GM12864 (cell line): ENCODE measurements at regions not wholly inside any gene's neighbourhood (a gene's known extent, or its start where the extent isn't known, plus 50 kb on each side); places are given as distances from the start of the nearest gene placed in this dataset.

Source experiments
- DNase-seq: peaks from one replicate; pipeline ENCODE4 v3.0.0-alpha.2; 2011; ENCODE audit warnings: low read depth
- H3K4me3 ChIP-seq: 2 replicates; pipeline ENCODE4 v1.5.1; 2011; ENCODE audit warnings: mild to moderate bottlenecking, low read depth, low read length, control low read depth
- TF ChIP-seq, protein P1 (sequence below): IDR thresholded peaks from 2 replicates; pipeline ENCODE4 v1.5.1; 2011; ENCODE audit warnings: low read depth, mild to moderate bottlenecking, moderate library complexity, low read length, control low read depth, inconsistent platforms; ENCODE audit errors: missing control alignments

DNA sequence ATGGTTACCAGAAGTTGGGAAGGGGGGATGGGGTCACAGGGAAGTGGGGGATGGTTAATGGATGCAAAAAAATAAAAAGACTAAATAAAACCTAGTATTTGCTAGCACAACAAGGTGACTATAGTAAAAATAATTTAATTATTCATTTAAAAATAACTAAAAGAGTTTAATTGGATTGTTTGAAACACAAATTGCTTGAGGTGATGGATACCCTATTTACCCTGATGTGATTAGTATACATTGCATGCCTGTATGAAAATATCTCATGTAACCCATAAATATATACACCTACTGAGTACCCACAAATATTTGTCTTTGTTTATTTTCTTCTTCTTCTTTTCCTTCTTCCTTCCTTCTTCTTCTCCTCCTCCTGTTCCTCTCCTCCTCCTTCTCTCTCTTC lies 57.8 kb upstream of the MACF1 start:
- no peak for DNase-seq
- TF ChIP-seq, protein P1, sequence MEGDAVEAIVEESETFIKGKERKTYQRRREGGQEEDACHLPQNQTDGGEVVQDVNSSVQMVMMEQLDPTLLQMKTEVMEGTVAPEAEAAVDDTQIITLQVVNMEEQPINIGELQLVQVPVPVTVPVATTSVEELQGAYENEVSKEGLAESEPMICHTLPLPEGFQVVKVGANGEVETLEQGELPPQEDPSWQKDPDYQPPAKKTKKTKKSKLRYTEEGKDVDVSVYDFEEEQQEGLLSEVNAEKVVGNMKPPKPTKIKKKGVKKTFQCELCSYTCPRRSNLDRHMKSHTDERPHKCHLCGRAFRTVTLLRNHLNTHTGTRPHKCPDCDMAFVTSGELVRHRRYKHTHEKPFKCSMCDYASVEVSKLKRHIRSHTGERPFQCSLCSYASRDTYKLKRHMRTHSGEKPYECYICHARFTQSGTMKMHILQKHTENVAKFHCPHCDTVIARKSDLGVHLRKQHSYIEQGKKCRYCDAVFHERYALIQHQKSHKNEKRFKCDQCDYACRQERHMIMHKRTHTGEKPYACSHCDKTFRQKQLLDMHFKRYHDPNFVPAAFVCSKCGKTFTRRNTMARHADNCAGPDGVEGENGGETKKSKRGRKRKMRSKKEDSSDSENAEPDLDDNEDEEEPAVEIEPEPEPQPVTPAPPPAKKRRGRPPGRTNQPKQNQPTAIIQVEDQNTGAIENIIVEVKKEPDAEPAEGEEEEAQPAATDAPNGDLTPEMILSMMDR: no peak
- H3K4me3 ChIP-seq: no peak overlapping the region

DNA sequence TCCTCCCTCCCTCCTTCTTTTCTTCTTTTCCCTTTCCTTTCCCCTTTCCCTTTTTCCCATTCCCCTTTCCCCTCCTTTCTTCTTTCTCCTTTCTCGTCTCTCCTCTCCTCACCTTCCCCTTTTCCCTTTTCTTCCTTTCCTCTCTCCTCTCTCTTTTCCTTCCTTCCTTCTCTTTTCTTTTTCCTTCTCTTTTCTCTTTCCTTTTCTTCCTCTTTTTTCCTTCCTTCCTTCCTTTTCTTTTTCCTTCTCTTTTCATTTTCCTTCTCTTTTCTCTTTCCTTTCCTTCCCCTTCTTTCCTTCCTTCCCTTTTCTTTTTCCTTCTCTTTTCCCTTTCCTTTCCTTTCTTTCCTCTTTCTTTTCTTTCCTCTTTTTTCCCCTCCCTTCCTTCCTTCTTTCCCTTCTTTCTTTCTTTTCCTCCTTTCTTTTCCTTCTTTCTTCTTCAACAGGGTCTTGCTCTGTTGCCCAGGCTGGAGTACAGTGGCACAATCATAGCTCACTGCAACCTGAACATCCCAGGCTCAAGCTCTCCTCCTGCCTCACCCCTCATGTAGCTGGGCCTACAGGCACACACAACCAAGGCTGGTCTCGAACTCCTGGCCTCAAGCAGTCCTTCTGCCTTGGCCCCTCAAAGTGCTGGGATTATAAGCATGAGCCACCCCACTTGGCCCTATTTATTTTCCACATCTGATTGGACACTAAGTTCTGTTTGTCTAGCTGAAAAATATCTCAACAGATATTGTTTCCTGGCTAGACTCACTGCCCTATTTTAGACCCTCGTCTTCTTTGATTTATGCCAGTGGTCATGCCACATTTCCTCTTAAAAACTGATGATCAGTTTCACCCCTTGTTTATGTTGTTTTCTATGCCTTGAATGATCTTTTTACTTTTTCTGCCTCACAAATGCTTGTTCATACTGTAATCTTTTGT lies 57.1 kb upstream of the MACF1 start:
- H3K4me3 ChIP-seq: no peak overlapping the region
- TF ChIP-seq, protein P1: no peak
- DNase-seq: no peak

DNA sequence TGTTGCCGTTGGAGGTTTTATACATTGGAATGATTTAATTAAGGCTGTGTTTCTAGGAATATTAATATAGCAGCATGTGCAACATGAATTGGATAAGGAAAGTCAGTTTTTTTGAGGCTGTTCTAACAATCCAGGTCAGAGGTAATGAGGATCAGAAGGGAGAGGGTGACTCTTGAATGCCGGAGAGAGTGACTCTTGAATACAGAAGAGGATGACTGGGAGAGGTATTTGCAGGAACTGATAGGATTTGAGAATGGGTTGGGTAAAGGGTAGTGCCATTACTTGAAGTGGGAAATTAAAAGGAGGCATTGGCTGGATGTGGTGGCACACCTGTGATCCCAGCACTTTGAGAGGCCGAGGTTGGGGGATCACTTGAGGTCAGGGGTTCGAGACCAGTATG lies 55.6 kb upstream of the MACF1 start:
- no peak overlapping the region for H3K4me3 ChIP-seq
- no peak for DNase-seq
- TF ChIP-seq, protein P1: no peak

DNA sequence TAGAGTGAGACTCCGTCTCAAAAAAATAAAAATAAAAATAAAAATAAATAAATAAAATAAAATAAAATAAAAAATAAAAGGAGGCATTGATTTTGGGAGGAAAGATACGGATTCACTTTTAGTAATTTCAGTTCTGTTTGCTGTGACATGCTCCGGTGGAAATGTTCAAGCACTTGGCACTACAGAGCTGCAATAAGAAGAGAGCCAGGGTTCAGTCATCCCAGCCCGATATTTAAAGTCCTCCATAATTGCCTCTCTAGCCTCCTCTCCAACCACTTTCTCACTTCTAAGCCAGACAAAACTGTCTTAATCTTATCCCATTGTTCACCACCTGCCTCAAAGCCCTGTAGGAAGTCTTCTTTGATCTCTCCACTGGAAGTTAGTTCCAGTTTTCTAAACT lies 55.0 kb upstream of the MACF1 start:
- no peak overlapping the region for H3K4me3 ChIP-seq
- TF ChIP-seq, protein P1: no peak
- DNase-seq: no peak

DNA sequence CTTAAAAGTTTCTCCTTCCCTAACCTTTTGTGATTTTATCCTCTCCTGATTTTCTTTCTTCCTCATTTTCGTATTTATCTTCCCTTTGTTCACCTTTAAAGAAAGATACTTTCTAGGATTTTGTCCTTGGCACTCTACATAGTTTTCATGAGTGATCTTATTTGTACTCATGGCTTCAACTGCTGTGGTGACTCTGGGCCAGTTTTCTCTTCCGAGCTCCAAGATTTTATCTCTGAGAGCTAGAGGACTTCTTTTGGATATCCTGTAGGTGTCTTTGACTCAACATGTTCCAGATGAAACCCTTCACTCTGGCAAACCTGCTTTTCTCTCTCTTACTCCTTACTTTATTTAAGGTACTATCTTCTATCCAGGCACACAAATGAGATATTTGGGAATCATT lies 53.7 kb upstream of the MACF1 start:
- no peak overlapping the region for H3K4me3 ChIP-seq
- DNase-seq: no peak
- TF ChIP-seq, protein P1: no peak

DNA sequence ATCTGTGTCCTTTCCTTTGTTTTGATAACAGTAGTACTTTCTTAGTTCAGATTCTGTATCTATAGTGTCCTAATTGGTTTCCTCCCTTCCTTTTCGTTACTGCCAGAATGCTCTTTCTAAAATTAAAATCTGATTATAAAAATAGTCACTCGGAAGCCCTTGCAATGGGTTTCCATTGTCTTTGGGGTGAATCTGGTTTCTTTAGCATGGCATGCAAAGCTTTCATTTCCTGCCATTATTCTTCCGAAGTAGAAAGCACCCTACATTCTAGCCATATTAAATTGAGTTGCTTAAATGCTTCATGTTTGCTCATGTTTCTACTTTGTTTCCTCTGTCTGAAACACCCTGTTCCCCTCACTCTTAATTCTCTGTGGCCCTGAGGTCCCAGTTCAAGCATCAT lies 53.2 kb upstream of the MACF1 start:
- DNase-seq: no peak
- no peak overlapping the region for H3K4me3 ChIP-seq
- TF ChIP-seq, protein P1: no peak

DNA sequence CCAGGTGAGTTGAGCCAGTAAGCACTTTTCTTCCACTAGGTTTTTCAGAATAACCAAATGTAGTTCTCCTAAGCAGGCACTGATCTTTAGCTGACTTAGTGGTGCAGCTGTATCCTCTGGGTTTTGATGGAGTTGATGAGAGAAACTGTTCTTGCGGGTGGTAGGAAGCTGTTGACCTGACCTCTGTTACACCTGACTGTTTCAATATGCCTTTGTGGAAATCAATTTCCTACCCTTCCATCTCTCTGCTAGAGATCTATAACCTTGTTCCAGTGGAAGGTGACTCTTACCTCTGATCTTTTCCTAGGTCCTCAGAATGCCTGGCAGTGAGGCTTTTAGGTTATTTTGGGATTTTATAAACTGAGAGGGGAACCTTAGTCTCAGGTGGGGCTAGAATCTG lies 51.6 kb upstream of the MACF1 start:
- H3K4me3 ChIP-seq: no peak overlapping the region
- no peak for DNase-seq
- TF ChIP-seq, protein P1: no peak
